ENCODE measurements at regions not wholly inside any gene's neighbourhood (a gene's known extent, or its start where the extent isn't known, plus 50 kb on each side); places are given as distances from the start of the nearest gene placed in this dataset.
"Not testable (repeated sequence)": the region's sequence is repeated elsewhere in the genome, so short reads cannot be mapped to it uniquely, and the experiment has no call there.

- Histone ChIP-seq H3K27me3 (no peaks in the 10 kb centered on the region), H3K4me3 (no peak overlapping the region), H3K36me3 (no peaks in the 10 kb centered on the region), H3K9me3 (no peaks in the 10 kb centered on the region), H3K4me1 (no peaks in the 10 kb centered on the region), H3K27ac (replicated peaks in 1 of 4) (no peak overlapping the region)
- WGBS, result 79% methylated on average over 11 of the region's 11 CpGs
- no peak for TF ChIP-seq CTCF (IDR thresholded peaks at IDR 0.05)
- TF ChIP-seq POLR2A (IDR thresholded peaks at IDR 0.05; ENCODE audit: low read depth), result no peak
- no peak for TF ChIP-seq EP300 (IDR thresholded peaks at IDR 0.05)
- TF ChIP-seq POLR2AphosphoS5 (IDR thresholded peaks at IDR 0.05), result no peak
- DNase-seq (ENCODE audit: extremely low spot score), result peak; percentile 21
- intact Hi-C loops (cut with DNase I), result no loop called here
Observed at GRCh38 chrX:1700757-1701156, 85.9 kb downstream of the ASMT start.

DNA sequence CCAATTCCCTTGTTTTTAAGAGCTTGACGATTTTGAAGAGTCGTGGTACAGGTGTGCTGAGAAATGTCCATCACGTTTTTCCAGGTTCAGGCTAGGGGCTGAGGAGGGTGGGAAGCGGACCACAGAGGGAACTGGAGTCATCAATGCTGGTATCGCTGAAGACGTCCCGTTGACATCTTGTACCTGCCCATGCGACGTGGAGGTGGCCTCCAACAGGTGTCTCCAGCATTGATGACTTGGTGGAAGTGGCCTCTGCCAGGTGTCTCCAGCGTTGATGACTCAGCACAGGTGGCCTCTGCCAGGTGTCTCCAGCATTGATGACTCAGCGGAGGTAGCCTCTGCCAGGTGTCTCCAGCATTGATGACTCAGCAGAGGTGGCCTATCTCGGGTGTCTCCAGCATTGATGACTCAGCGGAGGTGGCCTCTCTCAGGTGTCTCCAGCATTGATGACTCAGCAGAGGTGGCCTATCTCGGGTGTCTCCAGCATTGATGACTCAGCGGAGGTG is 86.6 kb downstream of the ASMT start:
- intact Hi-C loops (cut with DNase I); H3K36me3 ChIP-seq; H3K27ac ChIP-seq (replicated peaks in 1 of 4); H3K4me3 ChIP-seq; H3K27me3 ChIP-seq; H3K9me3 ChIP-seq; H3K4me1 ChIP-seq: not testable (repeated sequence)
- 84% methylated on average over 14 of the region's 15 CpGs for WGBS
- DNase-seq (ENCODE audit: extremely low spot score), result peak; percentile 34

GRCh38 chrX:1702142-1702541 is 87.3 kb downstream of the ASMT start:
- H3K27me3 ChIP-seq; H3K36me3 ChIP-seq; DNase-seq (ENCODE audit: extremely low spot score); H3K4me1 ChIP-seq; H3K4me3 ChIP-seq; H3K9me3 ChIP-seq; intact Hi-C loops (cut with DNase I); H3K27ac ChIP-seq (replicated peaks in 1 of 4): not testable (repeated sequence)
- WGBS, result 96% methylated on average over 8 of the region's 12 CpGs

GRCh38 chrX:1702557-1702956 is 87.7 kb downstream of the ASMT start:
- H3K4me3 ChIP-seq; H3K36me3 ChIP-seq; intact Hi-C loops (cut with DNase I); H3K4me1 ChIP-seq; H3K27me3 ChIP-seq; H3K27ac ChIP-seq (replicated peaks in 1 of 4); H3K9me3 ChIP-seq: not testable (repeated sequence)
- peak; percentile 10 for DNase-seq (ENCODE audit: extremely low spot score)
- 96% methylated on average over 14 of the region's 14 CpGs for WGBS

GRCh38 chrX:1709277-1709676 is 94.4 kb downstream of the ASMT start:
- H3K27ac ChIP-seq (replicated peaks in 1 of 4); intact Hi-C loops (cut with DNase I); H3K4me1 ChIP-seq; H3K27me3 ChIP-seq; H3K9me3 ChIP-seq; DNase-seq (ENCODE audit: extremely low spot score); H3K4me3 ChIP-seq; H3K36me3 ChIP-seq: not testable (repeated sequence)
- over 99% methylated on average over 23 of the region's 25 CpGs for WGBS

DNA sequence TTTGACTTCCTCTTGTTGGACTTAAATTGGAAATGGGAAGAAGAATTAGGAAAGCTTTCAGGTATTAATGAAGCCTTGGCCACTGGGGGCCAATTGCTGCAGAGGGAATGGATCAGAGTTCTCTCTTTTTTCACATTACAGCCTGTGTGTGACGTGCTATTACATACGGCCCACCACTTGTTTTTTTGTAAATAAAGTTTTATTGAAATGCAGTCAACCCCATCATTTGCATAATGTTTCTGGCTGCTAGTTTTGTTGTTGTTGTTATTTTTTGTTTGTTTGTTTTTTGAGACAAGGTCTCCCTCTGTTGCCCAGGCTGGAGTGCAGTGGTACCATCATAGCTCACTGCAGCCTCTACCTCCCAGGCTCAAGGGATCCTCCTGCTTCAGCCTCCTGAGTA is 98.4 kb downstream of the ASMT start:
- TF ChIP-seq POLR2AphosphoS5 (IDR thresholded peaks at IDR 0.05) (no peak), EP300 (IDR thresholded peaks at IDR 0.05) (no peak), CTCF (IDR thresholded peaks at IDR 0.05) (no peak), POLR2A (IDR thresholded peaks at IDR 0.05; ENCODE audit: low read depth) (no peak)
- DNase-seq (ENCODE audit: extremely low spot score), result no peak
- Histone ChIP-seq H3K9me3 (peaks cover 0 to 10% (median 0%) of the 10 kb centered on the region in 4 donors), H3K27ac (replicated peaks in 1 of 4) (no peak overlapping the region), H3K4me3 (no peak overlapping the region), H3K36me3 (no peaks in the 10 kb centered on the region), H3K4me1 (no peaks in the 10 kb centered on the region), H3K27me3 (peaks cover 0 to 6% (median 0%) of the 10 kb centered on the region in 4 donors)
- intact Hi-C loops (cut with DNase I), result no loop called here
- 87% methylated on average over 2 of the region's 2 CpGs for WGBS

DNA sequence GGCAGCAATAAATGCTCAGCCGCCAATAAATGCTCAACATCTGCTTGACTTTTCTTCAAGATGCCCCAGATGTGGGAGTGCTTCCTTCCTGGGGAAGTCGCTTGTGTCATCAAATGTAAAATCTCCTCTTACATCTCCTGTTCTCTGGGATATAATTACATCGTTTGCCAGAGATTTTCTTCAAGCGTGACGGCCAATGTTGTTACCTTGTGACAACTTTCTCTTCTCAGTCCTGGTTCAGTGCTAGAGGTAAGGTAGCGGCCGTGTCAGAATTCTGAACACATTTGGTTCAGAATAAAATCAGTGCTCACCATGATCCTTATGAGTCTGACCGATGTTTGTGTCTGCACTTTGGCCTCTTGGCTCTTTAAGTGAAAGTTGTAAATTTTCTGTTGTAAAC is 102.5 kb downstream of the ASMT start:
- peaks cover 0 to 9% (median 0%) of the 10 kb centered on the region in 4 donors for H3K9me3 ChIP-seq
- 70% methylated on average over 8 of the region's 8 CpGs for WGBS

More for the DNA sequence above, 102.5 kb downstream of the ASMT start:
- no peaks in the 10 kb centered on the region for H3K36me3 ChIP-seq
- no peak overlapping the region for H3K27ac ChIP-seq (replicated peaks in 1 of 4)
- TF ChIP-seq EP300 (IDR thresholded peaks at IDR 0.05), result no peak
- no peak for TF ChIP-seq POLR2AphosphoS5 (IDR thresholded peaks at IDR 0.05)
- TF ChIP-seq POLR2A (IDR thresholded peaks at IDR 0.05; ENCODE audit: low read depth), result no peak
- TF ChIP-seq CTCF (IDR thresholded peaks at IDR 0.05), result no peak
- H3K27me3 ChIP-seq, result peaks cover 0 to 6% (median 0%) of the 10 kb centered on the region in 4 donors
- H3K4me1 ChIP-seq, result no peaks in the 10 kb centered on the region
- DNase-seq (ENCODE audit: extremely low spot score), result no peak
- H3K4me3 ChIP-seq, result no peak overlapping the region
- intact Hi-C loops (cut with DNase I), result no loop called here

Data from esophagus muscularis mucosa (tissue), 4 donors.